GM18861 (cell line): ENCODE measurements at regions not wholly inside any gene's neighbourhood (a gene's known extent, or its start where the extent isn't known, plus 50 kb on each side); places are given as distances from the start of the nearest gene placed in this dataset.
A peak's percentile ranks its signal among the peaks of the same experiment; 100 is the strongest.
"Not testable (repeated sequence)": the region's sequence is repeated elsewhere in the genome, so short reads cannot be mapped to it uniquely, and the experiment has no call there.

Source experiments
- ATAC-seq: cut with Tn5 transposase; IDR thresholded peaks from one replicate; pipeline ENCODE4 v1.9.1; 2021; ENCODE audit not compliant: unreplicated experiment

- no peak for ATAC-seq
These were observed 56.4 kb upstream of the XIRP2 start for GRCh38 chr2:166831930-166832329.

- no peak for ATAC-seq
These were observed 62.4 kb upstream of the XIRP2 start for GRCh38 chr2:166825914-166826313.

- no peak for ATAC-seq
These were observed 73.9 kb upstream of the XIRP2 start for GRCh38 chr2:166814335-166814734.

- no peak for ATAC-seq
These were observed 76.0 kb upstream of the XIRP2 start for GRCh38 chr2:166812166-166812891.

GRCh38 chr2:166805753-166806152 lies 82.5 kb upstream of the XIRP2 start:
- ATAC-seq = no peak

GRCh38 chr2:166803373-166804000 lies 84.8 kb upstream of the XIRP2 start:
- ATAC-seq = no peak

GRCh38 chr2:166802475-166802874 lies 85.8 kb upstream of the XIRP2 start:
- ATAC-seq = no peak

GRCh38 chr2:166792808-166793207 lies 95.5 kb upstream of the XIRP2 start:
- no peak for ATAC-seq

- no peak for ATAC-seq
These were observed 101.6 kb upstream of the XIRP2 start for GRCh38 chr2:166786707-166787106.

GRCh38 chr2:166784296-166784946 lies 103.9 kb upstream of the XIRP2 start:
- no peak for ATAC-seq

GRCh38 chr2:166775176-166775575 lies 113.1 kb upstream of the XIRP2 start:
- no peak for ATAC-seq

GRCh38 chr2:166773308-166773949 lies 114.9 kb upstream of the XIRP2 start:
- no peak for ATAC-seq

- peak; percentile 88 for ATAC-seq
These were observed 119.7 kb upstream of the XIRP2 start for GRCh38 chr2:166768393-166769123.

GRCh38 chr2:166766769-166767322 lies 121.4 kb upstream of the XIRP2 start:
- ATAC-seq = not testable (repeated sequence)

- ATAC-seq = no peak
These were observed 122.1 kb upstream of the XIRP2 start for GRCh38 chr2:166766220-166766619.

GRCh38 chr2:166765141-166765540 lies 123.1 kb upstream of the XIRP2 start:
- ATAC-seq = no peak

GRCh38 chr2:166764702-166765101 lies 123.6 kb upstream of the XIRP2 start:
- ATAC-seq = no peak

- ATAC-seq = no peak
These were observed 124.1 kb upstream of the XIRP2 start for GRCh38 chr2:166764216-166764615.

GRCh38 chr2:166762746-166763145 lies 125.5 kb upstream of the XIRP2 start:
- ATAC-seq = no peak

GRCh38 chr2:166758956-166759355 lies 129.3 kb upstream of the XIRP2 start:
- no peak for ATAC-seq

- ATAC-seq = no peak
These were observed 137.7 kb upstream of the XIRP2 start for GRCh38 chr2:166750624-166751023.
